Inflammatory macrophage treated with lipopolysaccharide for 4 hours (primary cell): ENCODE measurements at regions not wholly inside any gene's neighbourhood (a gene's known extent, or its start where the extent isn't known, plus 50 kb on each side); places are given as distances from the start of the nearest gene placed in this dataset.
"Not testable (repeated sequence)": the region's sequence is repeated elsewhere in the genome, so short reads cannot be mapped to it uniquely, and the experiment has no call there.

Source experiments
- DNase-seq: peaks from one replicate; pipeline ENCODE4 v3.0.0-alpha.2; 2020

DNA sequence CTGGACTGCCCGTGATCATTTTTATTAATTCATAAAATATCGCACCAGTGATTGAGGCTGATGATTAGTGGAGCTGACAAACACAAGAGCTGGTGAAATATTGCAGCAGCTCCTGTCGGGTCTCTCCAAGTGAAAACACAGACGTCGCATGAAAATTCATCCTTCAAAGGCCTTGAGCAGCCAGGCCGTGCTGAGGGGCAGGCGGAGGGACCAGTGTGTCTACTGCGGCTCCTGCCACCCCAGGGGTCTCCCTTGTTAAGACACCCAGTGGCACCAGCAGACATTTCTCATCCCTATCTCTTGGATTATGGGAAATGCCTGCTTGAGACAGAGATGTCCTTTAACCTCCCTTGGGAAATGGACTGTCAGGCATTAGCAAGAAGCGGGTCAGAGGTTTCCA, 289.4 kb upstream of the TLE3 start:
- DNase-seq = no peak

DNA sequence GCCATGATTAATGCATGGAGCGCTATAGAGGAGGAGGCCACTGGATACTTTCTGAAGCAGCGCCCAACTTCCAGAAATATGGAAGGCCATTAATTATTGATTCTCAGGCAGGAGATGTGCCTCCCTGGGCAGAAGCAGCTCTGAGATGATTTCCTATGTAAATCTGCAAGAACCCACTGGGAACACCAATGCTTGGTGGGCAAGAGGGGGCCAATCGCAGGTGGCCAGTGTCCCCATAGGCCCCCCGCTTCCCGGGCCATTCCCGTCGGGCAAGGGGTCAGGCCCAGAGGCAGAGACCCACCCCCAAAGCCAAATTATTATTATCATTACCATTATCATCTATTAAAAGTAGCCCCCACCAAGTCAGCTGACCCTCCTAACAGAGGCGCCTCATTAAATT, 288.0 kb upstream of the TLE3 start:
- no peak for DNase-seq

DNA sequence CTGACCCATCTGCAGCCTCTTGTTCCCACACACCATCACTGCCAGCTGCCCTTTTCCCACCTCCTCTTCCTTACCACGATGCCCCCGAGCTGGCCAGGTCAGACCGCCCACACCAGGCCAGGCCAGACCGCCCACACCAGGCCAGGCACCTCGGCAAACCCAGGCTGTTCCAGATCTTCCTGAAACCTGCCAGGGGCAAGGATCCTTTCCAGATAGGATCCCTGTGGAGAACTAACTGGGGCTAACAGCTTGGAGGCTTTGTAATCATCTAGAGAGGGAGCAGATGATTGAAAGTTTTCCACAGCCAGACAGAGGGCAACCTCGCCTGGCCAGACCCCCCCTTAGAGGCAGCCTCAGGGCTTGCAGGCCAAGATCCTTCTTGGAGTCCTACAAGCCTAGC, 287.3 kb upstream of the TLE3 start:
- no peak for DNase-seq

- no peak for DNase-seq
Observed at GRCh38 chr15:70383856-70384255, 286.1 kb upstream of the TLE3 start.

DNA sequence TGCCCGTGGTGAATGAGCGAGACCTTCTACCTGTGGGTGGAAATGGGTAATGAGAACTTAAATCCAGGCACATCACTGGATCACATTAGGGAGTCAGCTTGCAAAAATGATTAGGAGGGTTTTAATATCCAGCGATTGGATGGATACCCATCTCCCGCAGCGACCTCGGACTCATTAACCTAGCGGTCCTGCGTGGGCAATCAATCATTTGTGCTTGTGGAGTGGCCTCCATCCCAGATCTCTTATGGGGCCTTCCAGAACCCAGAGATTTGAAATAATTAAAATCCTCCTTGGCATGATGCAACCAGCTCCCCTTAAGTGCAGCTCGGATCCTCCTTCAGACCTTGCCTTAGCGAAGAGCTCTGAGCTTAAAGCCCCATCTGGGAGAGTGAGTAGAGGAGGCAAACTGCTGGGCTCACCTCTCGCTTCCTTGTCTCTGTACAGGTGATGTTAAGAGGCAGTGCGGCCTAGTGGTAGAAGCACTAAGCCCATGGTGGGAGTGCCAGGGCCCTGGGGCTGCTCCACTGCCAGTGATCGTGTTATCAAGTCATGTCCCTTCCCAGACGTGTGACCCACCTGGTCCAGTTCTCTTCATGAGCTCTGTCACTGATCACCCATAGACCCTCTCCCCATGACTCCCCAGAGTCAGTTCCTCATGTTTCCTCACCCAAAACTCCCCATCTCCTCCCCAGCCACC, 285.2 kb upstream of the TLE3 start:
- DNase-seq = peak; percentile 25

GRCh38 chr15:70382009-70382749, 284.5 kb upstream of the TLE3 start:
- no peak for DNase-seq

GRCh38 chr15:70379938-70380883, 282.5 kb upstream of the TLE3 start:
- DNase-seq = no peak

- no peak for DNase-seq
Observed at GRCh38 chr15:70379134-70379533, 281.4 kb upstream of the TLE3 start.

GRCh38 chr15:70378126-70379031, 280.7 kb upstream of the TLE3 start:
- no peak for DNase-seq

DNA sequence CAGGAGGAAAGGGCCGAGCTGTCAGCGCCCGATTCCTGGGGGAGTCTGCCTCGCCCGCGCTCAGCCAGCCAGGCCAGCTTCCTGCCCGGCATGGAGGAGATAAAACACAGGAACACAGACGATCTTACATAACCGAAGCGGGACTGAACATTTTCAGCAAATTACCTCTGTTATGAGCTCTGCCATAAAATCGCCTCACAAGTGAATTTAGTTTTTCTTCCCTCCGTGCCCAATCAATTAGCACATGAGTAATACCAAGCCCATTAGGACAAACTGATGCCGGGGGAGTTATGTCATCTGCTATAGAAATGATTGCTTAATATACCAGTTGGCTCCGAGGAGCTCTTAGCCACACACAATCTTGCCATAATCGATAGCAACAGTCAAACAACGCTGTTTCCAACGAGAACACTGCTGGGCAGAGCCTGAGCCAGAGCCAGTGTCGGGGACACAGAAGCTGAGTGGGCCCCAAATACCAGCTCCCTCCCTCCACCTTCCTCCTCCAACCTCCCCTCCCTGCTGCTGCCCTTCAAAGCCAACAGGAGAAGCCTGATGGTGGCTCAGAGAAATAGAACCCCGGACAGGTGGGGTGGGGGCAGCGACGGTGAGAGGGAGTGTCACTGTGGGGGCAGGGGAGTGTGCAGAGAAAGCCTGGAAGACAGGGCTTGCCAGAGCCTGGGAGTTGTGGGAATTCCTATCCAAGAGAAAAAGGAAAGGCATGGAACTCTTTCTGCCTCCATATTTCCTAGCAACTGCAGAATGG, 279.4 kb upstream of the TLE3 start:
- DNase-seq = peak; percentile 64

DNA sequence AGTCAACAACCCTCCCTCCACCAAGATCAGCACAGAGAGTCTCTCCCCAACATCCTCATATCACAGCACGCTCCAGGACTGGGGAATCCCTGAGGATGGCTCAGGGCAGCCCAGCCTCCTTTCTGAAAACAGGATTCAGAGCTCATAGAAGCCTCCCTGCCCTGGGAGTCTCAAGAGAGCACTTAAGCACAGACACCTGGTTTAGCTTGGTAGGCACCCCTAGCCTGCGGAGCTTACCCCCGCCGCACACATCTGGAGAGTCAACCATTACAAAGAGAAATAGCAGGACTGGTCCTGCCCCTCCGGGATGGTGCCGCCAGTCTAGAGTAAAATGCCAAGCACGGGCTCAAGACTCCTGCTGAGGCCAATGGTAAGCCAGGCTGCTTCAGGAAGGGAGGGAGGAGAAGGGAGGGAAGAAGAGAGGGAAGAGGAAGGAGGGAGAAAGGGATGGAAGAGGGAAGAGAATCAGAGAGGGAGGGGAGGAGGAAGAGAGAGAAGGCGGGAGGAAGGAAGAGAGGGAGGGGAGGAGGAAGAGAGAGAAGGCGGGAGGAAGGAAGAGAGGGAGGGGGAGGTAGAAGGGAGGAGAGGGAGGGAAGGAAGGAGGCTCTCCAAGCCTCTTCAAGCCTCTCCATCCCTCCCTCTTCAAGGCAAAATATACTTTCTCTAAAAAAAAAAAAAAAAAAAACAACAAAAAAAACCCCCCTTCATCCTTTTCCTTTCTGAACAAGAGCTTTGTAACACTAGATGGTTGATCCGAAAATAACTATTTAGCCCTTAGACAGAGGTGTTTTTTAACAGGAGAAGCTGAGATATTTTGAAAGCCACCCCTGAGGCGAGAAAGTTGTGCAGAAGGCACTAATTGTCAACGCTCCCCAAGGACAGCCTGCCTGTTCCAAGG, 278.6 kb upstream of the TLE3 start:
- DNase-seq = no peak

DNA sequence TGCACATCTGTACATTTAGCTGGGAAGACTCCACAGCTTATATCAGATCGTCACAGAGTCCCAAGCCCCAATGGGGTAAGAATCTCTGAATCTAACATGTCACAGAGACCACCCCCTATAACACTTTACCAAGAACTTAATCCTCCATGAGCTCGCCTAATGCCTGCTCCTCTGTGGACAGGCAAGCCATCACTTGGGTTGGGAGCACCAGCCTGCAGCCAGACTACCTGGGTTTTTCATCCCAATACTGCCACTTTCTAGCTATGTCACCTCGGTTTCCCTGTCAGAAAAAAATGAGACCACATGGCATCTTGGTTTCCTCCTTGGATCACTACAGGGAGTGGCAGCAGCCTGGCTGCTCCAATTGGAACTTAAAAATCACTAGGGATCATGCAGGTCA, 277.9 kb upstream of the TLE3 start:
- DNase-seq = no peak

DNA sequence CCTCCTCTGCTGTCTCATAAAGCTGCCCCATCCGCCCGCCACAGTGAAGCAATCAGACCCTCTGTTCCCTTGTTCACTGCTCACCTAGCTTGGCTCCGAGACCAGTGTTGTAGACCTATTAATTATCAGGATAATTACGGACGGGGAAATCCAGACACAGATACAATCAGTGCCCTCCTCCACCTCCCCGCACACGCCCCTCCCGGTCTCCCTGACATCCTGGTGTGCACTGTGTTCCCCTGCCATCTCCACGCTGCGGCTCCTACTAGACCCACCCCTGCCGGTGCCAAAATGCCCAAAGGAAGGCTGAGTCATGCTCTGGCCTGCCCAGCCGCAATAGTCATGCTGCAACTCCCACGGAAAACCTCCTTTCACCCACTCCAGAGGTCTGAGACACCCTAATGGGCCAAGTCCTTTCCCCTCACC, 277.3 kb upstream of the TLE3 start:
- no peak for DNase-seq

DNA sequence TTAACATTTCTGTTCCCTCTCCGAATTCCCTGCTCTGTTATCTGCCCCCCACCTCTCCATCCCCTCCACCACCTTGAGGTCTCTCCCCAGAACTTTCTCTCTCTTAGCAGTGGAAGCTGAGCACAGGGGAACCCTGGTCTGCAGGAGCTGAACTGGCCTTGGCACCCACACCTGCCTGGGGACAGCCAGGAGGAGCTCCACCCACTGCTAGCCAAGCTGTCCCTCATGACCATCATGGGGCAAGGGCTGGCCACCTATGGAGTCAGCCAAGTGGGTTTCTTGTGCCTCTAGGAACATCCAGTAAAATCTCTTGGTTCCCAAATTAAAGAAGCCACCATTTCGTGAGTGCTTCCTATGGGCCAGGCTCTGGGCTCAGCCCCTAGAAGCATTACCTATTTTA, 276.4 kb upstream of the TLE3 start:
- no peak for DNase-seq

GRCh38 chr15:70373439-70373838, 275.7 kb upstream of the TLE3 start:
- not testable (repeated sequence) for DNase-seq

DNA sequence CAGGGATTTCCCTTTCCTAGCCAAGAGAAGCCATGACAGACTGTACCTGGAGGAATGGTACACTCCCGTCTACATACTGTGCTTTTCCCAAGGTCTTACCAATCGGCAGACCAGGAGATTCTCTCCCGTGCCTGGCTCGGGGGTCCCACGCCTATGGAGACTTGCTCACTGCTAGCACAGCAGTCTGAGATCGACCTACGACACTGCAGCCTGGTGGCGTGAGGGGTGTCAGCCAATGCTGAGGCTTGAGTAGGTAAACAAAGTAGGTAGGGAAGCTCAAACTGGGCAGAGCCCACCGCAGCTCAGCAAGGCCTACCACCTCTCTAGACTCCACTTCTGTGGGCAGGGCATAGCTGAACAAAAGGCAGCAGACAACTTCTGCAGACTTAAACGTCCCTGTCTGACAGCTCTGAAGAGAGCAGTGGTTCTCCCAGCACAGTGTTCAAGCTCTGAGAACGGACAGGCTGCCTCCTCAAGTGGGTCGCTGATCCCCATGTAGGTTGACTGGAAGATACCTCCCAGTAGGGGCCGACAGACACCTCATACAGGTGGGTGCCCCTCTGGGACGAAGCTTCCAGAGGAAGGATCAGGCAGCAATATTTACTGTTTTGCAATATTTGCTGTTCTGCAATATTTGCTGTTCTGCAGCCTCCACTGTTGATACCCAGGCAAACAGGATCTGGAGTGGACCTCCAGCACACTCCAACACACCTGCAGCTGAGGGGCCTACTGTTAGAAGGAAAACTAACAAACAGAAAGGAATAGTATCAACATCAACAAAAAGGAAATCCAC, 270.4 kb upstream of the TLE3 start:
- DNase-seq = not testable (repeated sequence)

DNA sequence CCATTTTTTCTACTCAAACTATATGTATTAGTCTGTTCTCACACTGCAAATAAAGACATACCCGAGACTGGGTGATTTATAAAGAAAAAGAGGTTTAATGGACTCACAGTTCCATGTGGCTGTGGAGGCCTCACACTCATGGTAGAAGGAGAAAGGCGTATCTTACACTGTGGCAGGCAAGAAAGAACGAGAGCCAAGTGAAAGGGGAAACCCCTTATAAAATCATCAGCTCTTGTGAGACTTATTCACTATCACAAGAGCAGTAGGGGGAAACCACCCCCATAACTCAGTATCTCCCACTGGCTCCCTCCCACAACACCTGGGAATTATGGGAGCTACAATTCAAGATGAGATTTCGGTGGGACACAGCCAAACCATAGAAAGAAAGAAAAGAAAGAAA, 266.3 kb upstream of the TLE3 start:
- peak; percentile 70 for DNase-seq

- DNase-seq = peak; percentile 48
Observed at GRCh38 chr15:70362886-70363285, 265.2 kb upstream of the TLE3 start.

- no peak for DNase-seq
Observed at GRCh38 chr15:70362350-70362749, 264.6 kb upstream of the TLE3 start.

DNA sequence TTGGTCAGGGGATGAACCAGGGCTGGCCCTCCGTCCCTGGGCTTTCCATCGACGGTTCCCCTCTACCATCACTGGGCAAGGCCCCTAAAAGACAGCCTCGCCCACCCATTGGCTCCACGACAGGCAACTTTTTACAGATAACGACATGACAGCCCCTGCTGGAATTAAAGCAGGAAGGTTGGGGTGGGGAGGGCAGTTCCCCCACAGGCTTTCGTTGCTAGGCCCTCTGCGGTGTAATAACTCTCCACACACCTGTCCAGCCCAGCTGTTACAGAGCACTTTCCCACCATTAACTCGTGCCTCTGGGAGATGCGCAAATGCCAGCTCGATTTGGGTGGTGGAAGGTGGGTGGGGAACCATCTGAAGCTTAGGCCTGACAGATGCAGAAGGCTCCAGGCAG, 264.2 kb upstream of the TLE3 start:
- no peak for DNase-seq
